NT2/D1 (cell line): ENCODE measurements at regions not wholly inside any gene's neighbourhood (a gene's known extent, or its start where the extent isn't known, plus 50 kb on each side); places are given as distances from the start of the nearest gene placed in this dataset.

Experiments used
- YY1 ChIP-seq: IDR thresholded peaks from 2 replicates; pipeline ENCODE4 v1.6.1; 2011; ENCODE audit not compliant: insufficient read length, insufficient read depth
- ZNF274 ChIP-seq: IDR thresholded peaks from 2 replicates; pipeline ENCODE4 v1.6.1; 2011; ENCODE audit warnings: mild to moderate bottlenecking, low read depth, low read length

- TF ChIP-seq ZNF274 (no peak), YY1 (no peak)
These were observed 167.6 kb upstream of the FSTL4 start for GRCh38 chr5:133779828-133780475.
